NCI-H748 (cell line): ENCODE measurements at regions not wholly inside any gene's neighbourhood (a gene's known extent, or its start where the extent isn't known, plus 50 kb on each side); places are given as distances from the start of the nearest gene placed in this dataset.
"Not testable (repeated sequence)": the region's sequence is repeated elsewhere in the genome, so short reads cannot be mapped to it uniquely, and the experiment has no call there.

Source experiments
- DNase-seq: peaks from one replicate; lab custom pipeline; 2025; ENCODE audit not compliant: unreplicated experiment; lab: John Stamatoyannopoulos, UW

DNA sequence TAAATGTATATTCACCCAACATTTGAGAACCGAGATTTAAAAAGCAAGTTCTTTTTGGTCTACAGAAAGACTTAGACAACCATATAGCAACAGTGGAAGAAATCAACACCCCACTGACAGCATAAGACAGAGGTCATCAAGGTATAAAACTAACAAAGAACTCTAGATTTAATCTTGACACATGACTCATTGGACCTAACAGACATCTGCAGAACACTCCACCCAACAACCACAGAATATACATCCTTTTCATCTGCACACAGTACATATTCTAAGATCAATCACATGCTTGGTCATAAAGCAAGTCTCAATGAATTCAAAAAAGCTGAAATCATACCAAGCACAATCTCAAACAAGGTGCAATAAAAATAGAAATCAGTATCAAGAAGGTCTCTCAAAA lies 65.8 kb downstream of the SPIN4 start:
- DNase-seq = no peak

DNA sequence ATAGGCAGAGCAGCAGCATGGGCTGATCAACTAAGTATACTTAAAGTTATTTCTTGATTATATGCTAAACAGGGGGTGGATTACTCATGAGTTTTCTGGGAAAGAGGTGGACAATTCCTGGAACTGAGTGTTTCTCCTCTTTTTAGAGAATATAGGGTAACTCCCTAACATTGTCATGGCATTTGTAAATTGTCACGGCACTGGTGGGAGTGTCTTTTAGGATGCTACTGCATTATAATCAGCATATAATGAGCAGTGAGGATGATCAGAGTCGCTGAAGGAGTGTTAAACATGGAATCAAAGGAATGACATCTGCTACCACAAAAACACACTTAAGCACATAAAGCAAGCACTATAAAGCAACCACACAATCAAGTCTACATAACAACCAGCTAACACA lies 66.5 kb downstream of the SPIN4 start:
- no peak for DNase-seq

GRCh38 chrX:63283348-63283747 lies 67.8 kb downstream of the SPIN4 start:
- no peak for DNase-seq

- DNase-seq = no peak
Measured at GRCh38 chrX:63282828-63283227, 68.3 kb downstream of the SPIN4 start.

DNA sequence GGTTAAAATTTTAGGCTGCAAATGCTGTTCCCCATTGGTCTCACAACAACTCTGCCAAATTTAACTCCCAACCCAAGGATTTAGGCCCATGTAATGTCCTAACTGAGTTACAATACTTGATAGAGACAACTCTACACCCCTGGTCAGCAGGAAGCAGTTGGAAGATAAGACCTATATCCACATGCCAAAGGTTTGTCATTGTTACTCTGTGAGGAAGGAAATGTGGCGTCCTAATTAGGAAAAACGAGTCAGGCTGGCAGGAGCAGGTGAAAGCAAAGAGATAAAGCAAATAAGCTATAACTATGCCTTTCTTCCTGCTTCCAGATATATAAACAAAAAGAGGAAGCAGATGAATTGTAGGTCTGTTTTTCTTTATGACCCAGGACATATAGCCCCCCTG lies 69.1 kb downstream of the SPIN4 start:
- DNase-seq = no peak

DNA sequence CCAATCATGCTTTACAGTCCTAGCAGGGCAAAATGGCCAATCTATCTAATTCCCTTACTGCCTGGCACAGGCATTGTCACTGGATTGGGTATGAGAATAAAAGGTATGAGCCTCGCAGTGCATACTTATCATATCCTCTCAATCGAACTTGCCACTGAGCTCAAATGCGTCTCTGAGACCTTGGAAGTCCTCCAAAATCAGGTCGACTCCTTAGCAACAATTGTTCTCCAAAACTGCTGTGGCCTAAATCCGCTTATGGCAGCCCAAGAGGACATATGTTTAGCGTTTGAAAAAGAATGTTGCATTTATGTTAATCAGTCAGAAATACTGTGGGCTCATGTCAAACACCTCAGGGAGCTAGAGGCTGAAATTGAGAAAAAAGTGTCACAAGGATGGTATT lies 69.7 kb downstream of the SPIN4 start:
- no peak for DNase-seq

DNA sequence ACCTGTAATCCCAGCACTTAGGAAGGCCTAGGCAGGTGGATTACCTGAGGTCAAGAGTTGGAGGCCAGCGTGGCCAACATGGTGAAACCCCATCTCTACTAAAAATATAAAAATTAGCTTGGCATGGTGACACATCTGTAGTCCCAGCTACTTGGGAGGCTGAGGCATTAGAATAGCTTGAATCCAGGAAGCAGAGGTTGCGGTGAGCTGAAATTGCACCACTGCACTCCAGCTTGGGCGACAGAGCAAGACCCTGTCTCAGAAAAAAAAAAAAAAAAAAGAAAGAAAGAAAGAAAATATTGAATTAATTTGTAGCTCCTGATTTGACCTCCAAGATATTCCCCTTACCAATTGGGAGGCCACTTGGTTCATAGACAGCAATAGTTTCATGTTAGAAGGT lies 73.7 kb downstream of the SPIN4 start:
- not testable (repeated sequence) for DNase-seq

- DNase-seq = no peak
Measured at GRCh38 chrX:63275127-63275526, 76.0 kb downstream of the SPIN4 start.

DNA sequence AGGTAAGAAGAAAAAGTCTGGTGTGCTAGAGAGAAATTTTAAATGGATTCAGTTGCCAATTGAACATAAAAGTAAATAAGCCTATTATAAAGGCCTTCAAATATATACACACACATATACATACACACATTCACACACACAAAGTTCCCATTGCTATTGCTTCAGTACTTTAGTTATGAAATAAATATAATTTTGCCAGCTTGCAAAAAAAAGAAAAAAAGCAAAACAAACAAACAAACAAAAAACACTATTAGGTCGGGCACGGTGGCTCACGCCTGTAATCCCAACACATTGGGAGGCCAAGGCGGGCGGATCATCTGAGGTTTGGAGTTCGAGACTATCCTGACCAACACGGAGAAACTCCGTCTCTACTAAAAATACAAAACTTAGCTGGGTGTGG lies 80.3 kb downstream of the SPIN4 start:
- no peak for DNase-seq

DNA sequence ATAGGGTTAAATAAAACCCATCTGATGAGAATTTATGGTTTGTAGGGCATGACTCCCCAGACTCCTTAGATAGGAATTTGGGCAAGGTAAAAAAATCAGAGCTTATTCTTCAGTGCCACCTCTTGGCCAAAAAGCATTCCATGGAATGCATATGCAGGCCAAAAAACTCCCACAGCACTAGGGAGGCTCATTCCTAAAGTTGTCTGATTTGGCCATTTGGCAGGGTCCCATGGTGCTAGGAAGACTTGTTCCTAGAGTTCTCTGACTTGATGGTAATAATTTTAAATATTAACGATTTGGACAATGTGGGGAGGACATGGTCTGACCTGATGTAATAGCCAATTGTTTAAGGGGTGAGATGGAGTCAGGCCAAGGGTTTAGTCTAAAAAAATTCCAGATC lies 93.0 kb downstream of the SPIN4 start:
- DNase-seq = no peak

DNA sequence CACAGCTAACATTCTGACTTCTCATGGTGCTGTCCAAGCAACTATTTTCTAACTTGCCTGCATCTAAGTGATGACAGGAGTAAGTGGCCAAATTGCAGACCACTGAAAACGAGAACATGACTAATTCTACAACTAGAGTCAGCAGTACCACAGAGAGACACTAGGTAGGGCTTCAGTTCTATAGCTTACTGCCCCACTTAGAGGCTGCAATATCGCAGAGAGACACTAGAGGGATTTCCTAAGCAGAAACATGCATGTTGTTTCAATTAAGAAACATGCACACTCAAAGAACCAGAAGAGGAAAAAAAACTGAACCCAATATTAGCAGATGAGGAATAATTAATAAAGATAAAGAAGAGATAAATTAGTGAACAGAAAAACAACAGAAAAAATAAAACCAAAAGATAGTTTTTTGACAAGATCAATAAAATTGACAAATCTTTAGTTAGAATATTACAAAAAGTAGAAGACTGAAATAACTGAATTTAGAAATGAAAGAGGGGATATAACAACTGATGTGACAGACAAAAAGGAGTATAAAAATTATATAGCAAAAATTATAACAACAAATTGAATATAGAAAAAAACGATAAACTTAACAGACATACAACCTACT lies 100.8 kb downstream of the SPIN4 start:
- no peak for DNase-seq

- not testable (repeated sequence) for DNase-seq
Measured at GRCh38 chrX:63242689-63243088, 108.4 kb downstream of the SPIN4 start.

- not testable (repeated sequence) for DNase-seq
Measured at GRCh38 chrX:63235963-63236362, 115.2 kb downstream of the SPIN4 start.

DNA sequence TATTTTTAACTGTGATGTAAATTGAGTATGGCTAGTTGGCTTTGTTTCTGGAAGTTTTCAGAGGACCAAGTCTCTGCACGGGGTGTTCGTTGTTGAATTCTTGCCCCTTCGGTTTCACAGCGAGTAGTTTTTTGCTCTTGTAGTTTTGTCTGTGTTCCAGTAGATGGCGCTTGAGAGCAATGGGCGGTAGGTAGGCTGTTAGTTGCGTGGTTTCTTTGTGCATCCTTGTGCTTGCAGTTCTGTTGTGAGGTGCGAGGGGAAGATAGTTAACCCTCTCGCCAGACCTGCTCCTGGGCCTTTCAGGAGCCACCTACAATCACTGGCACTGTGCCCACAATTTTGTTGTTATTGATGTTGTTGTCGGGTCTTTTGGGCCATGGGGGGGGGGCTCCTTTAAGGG lies 118.1 kb downstream of the SPIN4 start:
- not testable (repeated sequence) for DNase-seq

DNA sequence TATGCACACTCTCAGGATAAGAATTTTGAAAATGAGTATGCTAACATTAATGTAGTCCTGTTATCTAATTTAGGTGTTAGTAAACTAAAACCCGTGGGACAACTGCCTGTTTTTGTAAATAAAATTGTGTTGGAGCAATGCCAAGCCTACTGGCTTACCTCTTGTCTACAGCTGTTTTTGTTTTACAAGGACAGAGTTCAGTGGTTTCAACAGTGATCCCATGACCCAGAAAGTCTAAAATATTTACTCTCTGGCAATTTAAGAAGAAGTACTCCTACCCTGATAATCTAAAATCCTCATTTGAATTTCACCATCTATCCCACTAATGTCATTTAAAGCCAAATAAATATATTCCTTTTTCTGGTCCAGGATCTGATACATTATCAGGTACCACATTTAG lies 132.9 kb downstream of the SPIN4 start:
- not testable (repeated sequence) for DNase-seq

DNA sequence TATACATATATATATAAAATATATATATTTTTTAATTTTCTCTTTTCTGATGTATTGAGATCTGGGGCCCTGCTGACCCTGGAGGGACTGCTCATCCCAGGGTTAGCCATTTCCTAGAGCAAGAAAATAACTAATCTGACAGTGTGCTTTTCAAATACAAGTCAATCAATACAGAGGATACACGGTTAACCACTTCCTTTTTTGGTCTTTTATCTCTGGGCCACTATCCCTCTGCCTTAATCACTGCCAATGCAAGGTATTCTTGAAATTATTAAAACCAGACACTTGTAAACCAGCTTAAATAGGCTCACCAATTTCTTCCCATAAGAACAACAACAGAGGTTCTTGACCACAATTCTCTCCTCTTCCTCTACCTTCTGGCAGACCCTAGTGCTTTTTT lies 133.6 kb downstream of the SPIN4 start:
- not testable (repeated sequence) for DNase-seq

DNA sequence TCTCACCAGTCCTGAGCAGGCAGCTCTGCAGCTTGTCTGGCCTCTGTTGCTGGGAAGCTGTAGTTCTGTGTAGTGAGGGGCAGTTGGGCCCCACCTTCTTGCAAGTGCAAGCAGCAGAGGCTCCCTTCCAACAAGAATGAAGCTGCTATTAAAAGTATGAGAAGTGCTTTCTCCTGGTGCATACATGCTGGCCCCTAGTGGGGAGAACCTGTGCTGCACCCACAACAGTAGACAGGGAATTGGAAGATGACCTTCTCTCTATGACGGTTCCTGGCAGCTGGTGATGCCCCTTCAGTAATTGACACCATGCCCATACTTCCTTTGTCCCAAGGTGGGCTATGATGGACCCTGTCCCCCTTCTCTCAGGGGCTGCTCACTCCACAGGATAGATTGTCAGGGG lies 141.5 kb downstream of the SPIN4 start:
- DNase-seq = not testable (repeated sequence)

DNA sequence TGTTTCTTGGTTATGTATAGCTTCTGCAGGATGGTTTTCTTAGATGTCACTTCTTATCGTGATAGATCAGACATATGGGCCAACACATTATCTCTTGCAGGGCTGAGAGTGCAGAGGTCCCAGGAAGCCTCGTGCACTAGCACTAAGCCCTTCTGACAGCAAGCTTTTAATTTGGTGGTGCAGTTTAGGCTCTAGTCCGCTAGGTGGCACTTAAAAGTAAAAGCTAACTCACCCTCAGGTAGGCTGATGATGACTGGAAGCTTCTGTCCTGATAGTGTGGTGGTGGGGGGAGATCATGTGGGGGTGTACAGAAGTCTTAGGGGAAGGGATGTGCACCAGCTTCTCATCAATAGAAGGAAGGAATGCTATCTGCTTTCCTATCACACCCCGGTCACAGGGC lies 142.0 kb downstream of the SPIN4 start:
- not testable (repeated sequence) for DNase-seq

GRCh38 chrX:63204266-63205074 lies 146.7 kb downstream of the SPIN4 start:
- DNase-seq = not testable (repeated sequence)

DNA sequence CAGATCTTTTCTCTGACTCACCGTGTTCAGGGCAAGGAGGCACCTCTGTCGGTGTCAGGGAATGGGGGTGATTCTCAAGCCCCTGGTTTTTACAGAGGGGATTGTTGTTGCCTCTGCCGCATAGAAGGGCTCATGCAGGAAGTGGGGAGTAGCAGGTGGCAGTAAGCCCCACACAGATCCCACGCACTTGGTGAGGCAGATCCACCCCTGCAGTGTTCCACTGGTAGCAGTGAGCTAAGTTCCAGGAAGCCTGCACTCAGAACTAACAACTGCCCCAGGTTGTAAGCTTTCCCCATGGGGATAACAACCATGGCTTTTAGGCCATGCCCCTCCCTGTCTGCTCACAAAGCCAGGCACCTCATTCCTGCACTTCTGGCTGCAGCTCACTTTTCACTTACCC lies 149.1 kb downstream of the SPIN4 start:
- not testable (repeated sequence) for DNase-seq

GRCh38 chrX:63198693-63199092 lies 152.4 kb downstream of the SPIN4 start:
- DNase-seq = not testable (repeated sequence)

DNA sequence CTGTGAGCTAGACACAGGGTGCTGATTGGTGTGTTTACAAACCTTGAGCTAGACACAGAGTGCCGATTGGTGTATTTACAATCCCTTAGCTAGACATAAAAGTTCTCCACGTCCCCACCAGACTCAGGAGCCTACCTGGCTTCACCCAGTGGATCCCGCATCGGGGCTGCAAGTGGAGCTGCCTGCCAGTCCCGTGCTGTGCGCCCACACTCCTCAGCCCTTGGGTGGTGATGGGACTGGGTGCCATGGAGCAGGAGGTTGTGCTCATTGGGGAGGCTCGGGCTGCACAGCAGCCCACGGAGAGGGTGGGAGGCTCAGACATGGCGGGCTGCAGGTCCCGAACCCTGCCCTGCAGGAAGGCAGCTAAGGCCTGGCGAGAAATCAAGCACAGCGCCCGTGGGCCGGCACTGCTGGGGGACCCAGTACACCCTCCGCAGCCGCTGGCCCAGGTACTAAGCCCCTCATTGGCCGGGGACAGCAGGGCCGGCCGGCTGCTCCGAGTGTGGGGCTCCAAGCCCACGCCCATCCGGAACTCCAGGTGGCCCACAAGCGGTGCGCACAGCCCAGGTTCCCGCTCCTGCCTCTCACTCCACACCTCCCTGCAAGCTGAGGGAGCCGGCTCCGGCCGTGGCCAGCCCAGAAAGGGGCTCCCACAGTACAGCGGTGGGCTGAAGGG lies 158.6 kb downstream of the SPIN4 start:
- DNase-seq = not testable (repeated sequence)
